ENCODE measurements at regions not wholly inside any gene's neighbourhood (a gene's known extent, or its start where the extent isn't known, plus 50 kb on each side); places are given as distances from the start of the nearest gene placed in this dataset.

- no peaks in the 10 kb centered on the region for H3K27me3 ChIP-seq
- no peak overlapping the region for H3K27ac ChIP-seq
- no peak for DNase-seq
- TF ChIP-seq CTCF (IDR thresholded peaks at IDR 0.05), result no peak
- no peaks in the 10 kb centered on the region for H3K36me3 ChIP-seq
- H3K4me1 ChIP-seq, result no peaks in the 10 kb centered on the region
- H3K4me3 ChIP-seq, result no peak overlapping the region
- H3K9ac ChIP-seq (ENCODE audit: low read depth in 2 of 2, low read length in 2 of 2), result no peak overlapping the region
- H3K9me3 ChIP-seq, result no peaks in the 10 kb centered on the region
- intact Hi-C loops (cut with DNase I), result no loop called here
Observed at GRCh38 chr14:55944757-55945156, 173.5 kb upstream of the PELI2 start.

DNA sequence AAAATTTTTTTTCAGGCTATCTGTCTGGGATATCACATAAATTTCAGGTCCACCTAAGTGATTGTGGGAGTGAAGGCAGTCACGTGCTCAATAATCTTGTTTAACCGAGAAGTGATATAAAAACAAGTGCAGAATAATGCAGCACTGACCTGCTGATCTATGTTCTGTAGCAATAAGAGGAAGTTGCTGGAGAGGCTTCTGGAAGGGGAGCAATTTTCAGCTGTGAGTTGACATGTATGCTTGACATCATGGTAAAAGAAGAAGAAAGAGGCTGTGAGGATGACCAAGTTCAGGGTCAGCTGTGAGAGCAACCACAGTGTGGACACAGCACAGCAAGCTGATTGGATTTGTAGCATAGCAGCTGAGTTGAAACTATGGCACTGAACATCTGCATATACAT lies 172.0 kb upstream of the PELI2 start:
- intact Hi-C loops (cut with DNase I), result no loop called here
- Histone ChIP-seq H3K36me3 (no peaks in the 10 kb centered on the region), H3K4me3 (no peak overlapping the region), H3K27ac (no peak overlapping the region), H3K27me3 (no peaks in the 10 kb centered on the region), H3K9me3 (no peaks in the 10 kb centered on the region), H3K4me1 (no peaks in the 10 kb centered on the region), H3K9ac (ENCODE audit: low read depth in 2 of 2, low read length in 2 of 2) (no peak overlapping the region)
- DNase-seq, result no peak
- no peak for TF ChIP-seq CTCF (IDR thresholded peaks at IDR 0.05)

DNA sequence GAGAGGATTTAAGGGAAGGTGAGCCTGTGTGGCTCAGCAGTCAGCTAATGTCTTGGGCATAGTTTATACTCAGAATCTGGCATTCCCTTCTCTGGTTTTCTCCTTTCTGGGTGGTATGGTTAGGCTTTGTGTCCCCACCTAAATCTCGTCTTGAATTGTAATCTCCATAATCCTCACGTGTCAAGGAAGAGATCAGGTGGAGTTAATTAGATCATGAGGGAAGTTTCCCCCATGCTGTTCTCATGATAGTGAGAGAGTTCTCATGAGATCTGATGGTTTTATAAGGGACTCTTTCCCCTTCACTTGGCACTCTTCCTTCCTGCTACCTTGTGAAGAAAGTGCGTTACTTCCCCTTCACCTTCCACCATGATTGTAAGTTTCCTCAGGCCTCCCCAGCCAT lies 169.8 kb upstream of the PELI2 start:
- no peak overlapping the region for H3K27ac ChIP-seq
- no peaks in the 10 kb centered on the region for H3K36me3 ChIP-seq
- H3K9me3 ChIP-seq, result no peaks in the 10 kb centered on the region
- intact Hi-C loops (cut with DNase I), result no loop called here
- H3K9ac ChIP-seq (ENCODE audit: low read depth in 2 of 2, low read length in 2 of 2), result no peak overlapping the region
- no peak for DNase-seq
- TF ChIP-seq CTCF (IDR thresholded peaks at IDR 0.05), result no peak
- no peaks in the 10 kb centered on the region for H3K4me1 ChIP-seq
- H3K4me3 ChIP-seq, result no peak overlapping the region
- no peaks in the 10 kb centered on the region for H3K27me3 ChIP-seq

DNA sequence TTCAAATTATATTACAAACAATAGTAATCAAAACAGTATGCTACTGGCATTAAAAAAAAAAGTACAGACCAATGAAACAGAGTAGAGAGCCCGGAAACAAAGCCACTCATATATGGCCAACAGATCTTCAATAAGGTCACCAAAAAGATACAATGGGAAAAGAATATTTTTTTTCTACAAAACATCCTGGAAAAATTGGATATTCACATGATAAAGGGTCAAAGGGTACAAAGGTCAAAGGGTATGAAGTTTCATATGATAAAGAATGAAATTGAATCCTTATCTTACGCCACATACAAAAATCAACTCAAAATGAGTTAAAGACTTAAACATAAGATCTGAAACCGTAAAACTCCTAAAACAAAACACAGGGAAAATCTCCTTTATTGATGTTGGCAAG lies 168.5 kb upstream of the PELI2 start:
- Histone ChIP-seq H3K9ac (ENCODE audit: low read depth in 2 of 2, low read length in 2 of 2) (no peak overlapping the region), H3K27me3 (no peaks in the 10 kb centered on the region), H3K36me3 (no peaks in the 10 kb centered on the region), H3K4me3 (no peak overlapping the region), H3K4me1 (no peaks in the 10 kb centered on the region), H3K9me3 (no peaks in the 10 kb centered on the region), H3K27ac (no peak overlapping the region)
- DNase-seq, result no peak
- TF ChIP-seq CTCF (IDR thresholded peaks at IDR 0.05), result no peak
- intact Hi-C loops (cut with DNase I), result no loop called here

- no peaks in the 10 kb centered on the region for H3K27me3 ChIP-seq
- H3K9me3 ChIP-seq, result no peaks in the 10 kb centered on the region
- H3K4me1 ChIP-seq, result no peaks in the 10 kb centered on the region
- no peaks in the 10 kb centered on the region for H3K36me3 ChIP-seq
- no peak for DNase-seq
- no peak overlapping the region for H3K27ac ChIP-seq
- no peak for TF ChIP-seq CTCF (IDR thresholded peaks at IDR 0.05)
- intact Hi-C loops (cut with DNase I), result no loop called here
- no peak overlapping the region for H3K4me3 ChIP-seq
- no peak overlapping the region for H3K9ac ChIP-seq (ENCODE audit: low read depth in 2 of 2, low read length in 2 of 2)
Observed at GRCh38 chr14:55950135-55950534, 168.1 kb upstream of the PELI2 start.

Data from colonic mucosa (tissue), 4 donors.